H1 (cell line): ENCODE measurements at regions not wholly inside any gene's neighbourhood (a gene's known extent, or its start where the extent isn't known, plus 50 kb on each side); places are given as distances from the start of the nearest gene placed in this dataset.

Experiments used
- BACH1 ChIP-seq: IDR thresholded peaks from 2 replicates; pipeline ENCODE4 v1.6.1; 2012; ENCODE audit warnings: low read length, improper control_type of control experiment
- POU5F1 ChIP-seq: IDR thresholded peaks from 2 replicates; pipeline ENCODE4 v1.6.1; 2011; ENCODE audit warnings: low read depth, mild to moderate bottlenecking, low read length, moderate library complexity

DNA sequence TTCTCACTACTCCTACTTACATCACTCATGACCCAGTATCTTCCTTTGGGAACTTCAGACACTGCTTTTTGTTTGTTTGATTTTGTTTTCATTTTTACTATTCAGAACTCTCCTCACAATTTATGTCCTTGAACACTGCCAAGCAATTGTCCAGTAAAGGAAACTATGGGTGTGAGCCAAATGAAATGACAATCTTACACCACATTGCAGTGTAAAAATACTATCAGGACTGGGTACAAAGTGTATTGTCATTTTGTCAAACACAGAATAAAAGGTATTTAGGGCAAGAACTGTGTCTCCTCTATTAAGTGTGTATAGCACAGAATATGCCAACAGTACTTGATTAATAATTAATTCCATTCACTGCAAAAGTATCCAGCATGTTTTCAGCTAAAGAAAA lies 199.3 kb downstream of the ALG10B start (continued):
- TF ChIP-seq BACH1 (no peak), POU5F1 (no peak)
- TF ChIP-seq, all 59 proteins: peak for 0
